Ureter (tissue), 1 donor: ENCODE measurements at regions not wholly inside any gene's neighbourhood (a gene's known extent, or its start where the extent isn't known, plus 50 kb on each side); places are given as distances from the start of the nearest gene placed in this dataset.

ENCODE experiments used
- DNase-seq: peaks from one replicate; pipeline ENCODE4 v3.0.0-alpha.2; 2020; ENCODE audit warnings: low spot score
- donor health status: DM: yes; HTN: yes; CAD: no.

- no peak for DNase-seq
These were observed 59.1 kb upstream of the MAML3 start for GRCh38 chr4:140213116-140213515.

DNA sequence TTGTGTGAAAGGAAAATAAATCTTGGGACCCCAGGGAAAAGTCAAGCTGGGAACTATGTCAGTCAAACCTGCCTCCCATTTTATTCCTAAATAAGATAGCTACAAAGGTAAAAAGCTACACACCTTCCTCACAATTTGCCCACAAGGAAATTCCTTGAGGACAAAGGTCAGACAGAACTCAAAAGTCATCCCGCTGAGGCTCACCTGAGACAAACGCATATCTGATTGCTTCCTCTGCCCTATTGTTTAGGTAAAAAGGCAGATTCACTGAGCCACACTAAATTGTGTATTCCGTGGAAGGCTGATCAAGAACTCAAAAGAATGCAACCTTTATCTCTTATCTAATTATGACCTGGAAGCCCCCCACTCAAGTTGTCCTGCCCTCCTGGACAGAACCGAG is 58.7 kb upstream of the MAML3 start:
- DNase-seq = no peak

- no peak for DNase-seq
These were observed 58.2 kb upstream of the MAML3 start for GRCh38 chr4:140212194-140212593.

- no peak for DNase-seq
These were observed 57.7 kb upstream of the MAML3 start for GRCh38 chr4:140211693-140212092.

DNA sequence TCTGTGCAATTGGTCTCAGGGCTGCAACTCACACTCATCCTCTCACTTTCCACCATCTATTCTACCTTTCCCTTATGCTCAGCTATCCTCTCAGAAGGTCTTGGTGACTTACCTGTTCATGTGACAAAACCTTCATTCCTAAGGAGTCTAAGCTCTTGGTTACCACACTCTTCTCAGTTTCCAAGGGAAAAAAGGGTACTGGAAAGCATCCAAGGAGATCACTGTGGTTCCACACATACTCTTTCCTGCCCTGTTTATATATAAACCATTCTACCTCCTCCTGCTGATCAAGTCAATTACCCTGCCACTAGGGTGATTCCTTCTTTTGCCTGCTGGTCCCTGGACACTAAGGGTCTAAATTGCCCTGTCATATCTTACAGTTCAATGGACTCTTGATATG is 57.2 kb upstream of the MAML3 start:
- no peak for DNase-seq

GRCh38 chr4:140208921-140209320 is 54.9 kb upstream of the MAML3 start:
- no peak for DNase-seq
